ENCODE measurements at regions not wholly inside any gene's neighbourhood (a gene's known extent, or its start where the extent isn't known, plus 50 kb on each side); places are given as distances from the start of the nearest gene placed in this dataset.

- no peak overlapping the region for H3K27ac ChIP-seq
- no peak overlapping the region for H3K4me3 ChIP-seq
- H3K4me1 ChIP-seq (ENCODE audit: low read depth): no peaks in the 10 kb centered on the region
- H3K36me3 ChIP-seq: no peaks in the 10 kb centered on the region
- H3K27me3 ChIP-seq: no peaks in the 10 kb centered on the region
- no peaks in the 10 kb centered on the region for H3K9me3 ChIP-seq (ENCODE audit: low read depth)
- no peak for TF ChIP-seq CTCF (IDR thresholded peaks at IDR 0.05; ENCODE audit: low read depth, low read length)
- no peak for DNase-seq (ENCODE audit: low read depth in 1 of 2, low spot score in 1 of 2)
Measured at GRCh38 chr2:155308367-155309009, 610.0 kb downstream of the KCNJ3 start.

DNA sequence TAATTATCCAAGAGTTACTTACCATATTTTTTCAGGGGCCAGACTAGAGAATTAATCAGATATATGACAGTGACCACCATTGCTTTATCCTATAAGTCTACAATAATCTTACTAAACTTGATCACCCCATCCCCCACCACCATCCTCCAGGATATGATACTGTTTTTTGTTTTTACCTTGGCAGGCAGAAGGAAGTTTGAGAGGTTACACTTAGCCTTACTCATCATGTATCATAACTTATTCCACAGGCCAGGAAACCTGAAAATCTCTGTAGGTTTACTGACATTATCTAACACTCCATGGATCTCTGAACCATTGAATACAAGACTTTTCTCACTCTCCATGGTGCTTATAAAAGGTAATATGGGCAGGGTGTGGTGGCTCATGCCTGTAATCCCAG is 602.7 kb downstream of the KCNJ3 start:
- Histone ChIP-seq H3K36me3 (no peaks in the 10 kb centered on the region), H3K9me3 (ENCODE audit: low read depth) (no peaks in the 10 kb centered on the region), H3K4me1 (ENCODE audit: low read depth) (peaks cover 3% of the 10 kb centered on the region), H3K27me3 (no peaks in the 10 kb centered on the region), H3K4me3 (no peak overlapping the region), H3K27ac (no peak overlapping the region)
- no peak for DNase-seq (ENCODE audit: low read depth in 1 of 2, low spot score in 1 of 2)
- no peak for TF ChIP-seq CTCF (IDR thresholded peaks at IDR 0.05; ENCODE audit: low read depth, low read length)

GRCh38 chr2:155298001-155298400 is 599.5 kb downstream of the KCNJ3 start:
- Histone ChIP-seq H3K27ac (no peak overlapping the region), H3K36me3 (no peaks in the 10 kb centered on the region), H3K4me3 (no peak overlapping the region), H3K9me3 (ENCODE audit: low read depth) (no peaks in the 10 kb centered on the region), H3K4me1 (ENCODE audit: low read depth) (no peaks in the 10 kb centered on the region), H3K27me3 (no peaks in the 10 kb centered on the region)
- no peak for DNase-seq (ENCODE audit: low read depth in 1 of 2, low spot score in 1 of 2)
- no peak for TF ChIP-seq CTCF (IDR thresholded peaks at IDR 0.05; ENCODE audit: low read depth, low read length)

DNA sequence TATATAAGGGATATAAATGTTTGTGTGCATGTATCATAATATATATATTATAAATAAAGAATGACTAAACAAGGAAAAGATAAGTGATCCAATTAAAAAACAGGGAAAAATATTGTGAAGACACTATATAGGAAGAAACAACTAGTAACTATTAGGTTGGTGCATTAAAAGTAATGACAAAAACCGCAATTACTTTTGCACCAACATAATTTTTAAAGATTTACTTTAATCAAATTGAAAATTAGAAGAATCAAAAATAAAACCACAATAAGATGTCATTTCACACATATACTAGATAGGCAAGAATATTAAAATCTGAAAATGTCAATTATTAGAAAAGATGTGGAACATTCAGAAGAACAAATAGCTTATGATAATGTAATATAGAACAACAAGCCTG is 595.9 kb downstream of the KCNJ3 start:
- H3K4me3 ChIP-seq: no peak overlapping the region
- no peaks in the 10 kb centered on the region for H3K4me1 ChIP-seq (ENCODE audit: low read depth)
- no peak for DNase-seq (ENCODE audit: low read depth in 1 of 2, low spot score in 1 of 2)
- no peaks in the 10 kb centered on the region for H3K27me3 ChIP-seq
- no peak overlapping the region for H3K27ac ChIP-seq
- H3K9me3 ChIP-seq (ENCODE audit: low read depth): no peaks in the 10 kb centered on the region
- H3K36me3 ChIP-seq: no peaks in the 10 kb centered on the region
- TF ChIP-seq CTCF (IDR thresholded peaks at IDR 0.05; ENCODE audit: low read depth, low read length): no peak

DNA sequence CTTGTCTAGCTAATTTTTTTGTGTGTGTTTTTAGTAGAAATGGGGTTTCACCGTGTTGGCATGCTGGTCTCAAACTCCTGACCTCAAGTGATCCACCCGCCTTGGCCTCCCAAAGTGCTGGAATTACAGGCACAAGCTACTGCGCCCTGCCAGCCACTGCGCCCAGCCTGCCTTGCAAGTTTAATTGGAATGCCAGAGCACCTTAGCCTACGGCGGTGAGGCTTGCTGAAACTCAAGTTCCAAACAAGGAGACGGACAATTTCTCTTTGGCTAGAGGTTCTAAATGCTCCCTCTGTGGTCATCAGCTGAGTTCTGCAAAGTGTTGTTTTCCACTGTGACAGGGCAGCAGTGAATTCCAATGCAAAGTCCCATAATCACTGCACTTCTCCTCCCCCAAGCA is 583.4 kb downstream of the KCNJ3 start:
- DNase-seq (ENCODE audit: low read depth in 1 of 2, low spot score in 1 of 2): no peak
- Histone ChIP-seq H3K27ac (no peak overlapping the region), H3K27me3 (no peaks in the 10 kb centered on the region), H3K9me3 (ENCODE audit: low read depth) (no peaks in the 10 kb centered on the region), H3K36me3 (no peaks in the 10 kb centered on the region), H3K4me1 (ENCODE audit: low read depth) (no peaks in the 10 kb centered on the region), H3K4me3 (no peak overlapping the region)
- TF ChIP-seq CTCF (IDR thresholded peaks at IDR 0.05; ENCODE audit: low read depth, low read length): no peak

- no peak overlapping the region for H3K27ac ChIP-seq
- no peaks in the 10 kb centered on the region for H3K4me1 ChIP-seq (ENCODE audit: low read depth)
- no peaks in the 10 kb centered on the region for H3K9me3 ChIP-seq (ENCODE audit: low read depth)
- H3K27me3 ChIP-seq: no peaks in the 10 kb centered on the region
- TF ChIP-seq CTCF (IDR thresholded peaks at IDR 0.05; ENCODE audit: low read depth, low read length): no peak
- no peaks in the 10 kb centered on the region for H3K36me3 ChIP-seq
- no peak overlapping the region for H3K4me3 ChIP-seq
- no peak for DNase-seq (ENCODE audit: low read depth in 1 of 2, low spot score in 1 of 2)
Measured at GRCh38 chr2:155273323-155273722, 574.8 kb downstream of the KCNJ3 start.

Measured in cardiac muscle cell (in vitro differentiated cells and primary cell).